ENCODE measurements at regions not wholly inside any gene's neighbourhood (a gene's known extent, or its start where the extent isn't known, plus 50 kb on each side); places are given as distances from the start of the nearest gene placed in this dataset.
"Not testable (repeated sequence)": the region's sequence is repeated elsewhere in the genome, so short reads cannot be mapped to it uniquely, and the experiment has no call there.

DNA sequence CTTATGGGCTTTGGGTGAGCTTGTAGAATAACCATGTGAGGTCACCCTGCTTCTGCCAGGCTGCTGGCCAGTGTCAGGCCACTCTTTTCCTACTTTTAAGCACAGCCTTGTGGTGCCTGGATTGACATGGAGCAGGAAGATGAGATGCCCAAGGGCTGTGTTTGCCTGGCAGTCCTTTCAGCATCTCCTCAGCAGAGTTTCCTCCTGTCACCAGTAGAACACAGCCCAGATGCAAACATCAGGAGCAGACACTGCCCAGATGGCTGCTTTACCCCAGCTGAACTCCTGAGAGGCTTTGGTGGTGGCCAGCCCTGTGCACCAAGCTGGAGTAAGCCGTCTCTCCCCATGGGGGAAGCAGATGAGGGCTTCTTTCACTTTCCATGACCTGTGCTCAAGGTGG is 332.0 kb upstream of the FRG2C start:
- H3K4me1 Mint-ChIP-seq (ENCODE audit: low read depth); H3K9me3 Mint-ChIP-seq; DNase-seq; H3K36me3 Mint-ChIP-seq (ENCODE audit: low read depth); H3K4me3 Mint-ChIP-seq; H3K27me3 Mint-ChIP-seq; H3K27ac Mint-ChIP-seq: not testable (repeated sequence)

DNA sequence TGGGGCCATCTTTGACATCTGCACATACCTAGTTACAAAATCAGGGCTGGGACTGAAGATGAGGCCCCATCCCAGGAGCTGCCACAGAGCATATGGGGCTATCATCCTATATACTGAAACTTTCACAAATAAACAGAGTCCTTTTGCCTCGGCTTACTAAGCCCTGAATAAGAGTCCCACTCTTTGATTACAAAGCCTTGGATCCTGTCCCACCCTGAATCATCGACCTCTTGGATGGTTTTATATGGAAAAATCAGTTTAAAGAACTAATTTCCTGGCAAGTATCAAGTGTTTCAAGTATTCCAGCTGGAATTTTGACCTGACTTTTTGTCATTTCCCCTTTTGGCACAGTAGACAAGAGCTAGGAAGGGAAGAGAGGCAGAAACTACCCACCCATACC is 331.3 kb upstream of the FRG2C start:
- Mint-ChIP-seq H3K36me3 (ENCODE audit: low read depth) (no peaks in the 10 kb centered on the region), H3K27ac (no peak overlapping the region), H3K9me3 (no peaks in the 10 kb centered on the region), H3K27me3 (no peaks in the 10 kb centered on the region), H3K4me3 (no peak overlapping the region), H3K4me1 (ENCODE audit: low read depth) (no peaks in the 10 kb centered on the region)
- no peak for DNase-seq

DNA sequence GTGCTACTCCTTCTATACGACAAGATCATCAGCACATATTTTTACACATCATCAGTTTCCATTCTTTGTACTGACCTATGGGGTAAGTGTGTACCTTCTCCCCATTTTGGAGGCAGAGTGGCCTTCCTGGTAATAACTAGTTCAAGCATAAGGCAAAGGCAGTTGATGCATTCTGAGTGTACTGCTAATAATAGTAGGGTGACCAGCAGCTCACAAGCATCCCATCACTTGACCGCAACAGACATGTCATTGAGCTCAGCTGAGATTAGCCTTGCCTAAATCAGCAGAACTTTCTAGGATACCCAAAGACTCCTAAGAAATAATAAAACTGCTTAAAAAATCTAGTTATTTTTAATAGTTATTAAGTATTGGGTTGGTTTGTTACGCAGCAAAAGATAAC is 329.8 kb upstream of the FRG2C start:
- Mint-ChIP-seq H3K4me1 (ENCODE audit: low read depth) (no peaks in the 10 kb centered on the region), H3K27me3 (no peaks in the 10 kb centered on the region), H3K27ac (no peak overlapping the region), H3K9me3 (no peaks in the 10 kb centered on the region), H3K4me3 (no peak overlapping the region), H3K36me3 (ENCODE audit: low read depth) (no peaks in the 10 kb centered on the region)
- no peak for DNase-seq

DNA sequence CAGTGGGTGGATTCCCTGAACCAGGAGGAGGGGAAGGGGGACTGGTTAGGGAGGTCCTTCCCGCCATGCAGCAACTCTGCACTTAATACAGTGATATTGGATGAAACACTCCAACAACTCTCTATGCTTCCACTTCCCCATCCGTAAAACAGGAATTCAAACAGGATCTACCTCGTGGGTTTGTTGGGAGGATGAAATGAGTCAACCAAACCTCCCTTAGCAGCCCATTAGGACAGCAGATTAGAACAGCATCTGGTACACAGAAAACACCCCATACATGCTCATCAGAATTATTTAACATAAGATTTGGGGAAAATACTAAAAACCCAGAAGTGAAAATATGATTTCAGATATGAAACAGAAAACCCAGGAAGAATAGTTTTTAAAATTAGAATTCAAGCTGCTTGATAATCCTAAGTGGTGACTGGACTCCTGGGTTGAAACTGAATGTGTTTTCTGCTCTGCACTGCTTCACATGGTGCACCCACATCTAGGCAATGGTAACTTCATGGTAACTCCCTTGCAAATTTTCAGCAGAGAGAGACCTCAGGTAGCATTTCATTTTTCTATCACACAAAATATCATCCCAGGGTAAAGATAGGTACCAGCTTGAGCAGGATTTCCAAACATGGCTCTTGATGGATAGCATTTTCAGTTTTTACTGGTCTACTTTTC is 326.8 kb upstream of the FRG2C start:
- H3K36me3 Mint-ChIP-seq (ENCODE audit: low read depth): no peaks in the 10 kb centered on the region
- H3K27me3 Mint-ChIP-seq: no peaks in the 10 kb centered on the region
- H3K27ac Mint-ChIP-seq: no peak overlapping the region
- no peaks in the 10 kb centered on the region for H3K4me1 Mint-ChIP-seq (ENCODE audit: low read depth)
- no peak overlapping the region for H3K4me3 Mint-ChIP-seq
- no peak for DNase-seq
- no peaks in the 10 kb centered on the region for H3K9me3 Mint-ChIP-seq

DNA sequence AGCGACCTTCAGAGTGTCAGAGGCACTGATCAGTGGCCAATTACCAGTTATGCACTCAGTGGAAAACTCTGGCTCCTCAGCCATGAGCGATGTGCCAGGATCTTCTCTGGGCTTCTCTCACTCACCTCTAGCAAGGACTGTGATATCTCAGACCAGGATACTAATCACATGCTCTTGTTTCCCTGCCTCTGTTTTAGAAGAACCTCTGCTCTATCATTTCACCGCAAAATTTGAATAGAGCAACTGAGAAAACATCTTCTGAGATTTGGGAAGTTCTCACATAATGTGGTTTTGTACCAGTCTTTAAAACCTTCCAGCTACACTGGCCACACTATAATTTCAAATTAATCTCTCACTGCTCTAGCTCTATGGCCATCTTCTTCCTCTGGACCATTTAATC is 325.8 kb upstream of the FRG2C start:
- Mint-ChIP-seq H3K4me3 (no peak overlapping the region), H3K27me3 (no peaks in the 10 kb centered on the region)

DNA sequence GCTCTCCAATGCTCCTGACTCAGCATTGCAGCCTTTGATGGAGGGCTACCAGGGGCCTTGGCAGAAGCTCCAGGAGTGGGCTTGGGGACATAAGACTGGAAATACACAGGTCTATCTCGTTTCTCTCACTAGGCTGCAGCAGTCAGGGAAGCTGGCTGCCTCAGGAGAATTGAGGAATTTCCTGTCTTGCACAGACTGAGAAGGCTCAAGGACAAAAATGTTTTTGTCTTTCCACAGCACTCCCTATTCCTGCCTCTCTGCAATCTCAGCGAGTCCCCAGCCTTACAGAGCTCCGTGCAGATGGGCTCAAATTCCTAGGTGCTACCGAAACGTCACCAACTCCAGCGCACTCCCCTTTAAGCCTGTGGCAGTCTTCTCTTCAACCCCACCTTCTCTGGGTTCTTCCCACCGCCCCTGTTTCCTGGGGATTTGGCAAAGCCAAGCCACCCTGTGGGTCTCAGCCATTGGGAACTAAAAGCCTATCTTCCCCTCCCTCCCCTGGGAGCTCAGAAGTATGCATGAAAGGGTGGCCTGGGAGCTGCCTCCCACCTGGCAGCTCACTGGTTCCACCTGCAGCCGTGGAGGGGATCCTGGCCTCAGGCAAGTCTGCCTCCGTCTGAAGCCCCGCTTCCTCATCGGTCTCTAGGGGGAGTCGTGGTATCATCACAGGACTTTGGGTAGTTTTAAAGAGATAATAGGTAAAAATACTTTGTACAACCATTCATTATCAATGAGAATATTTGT is 322.6 kb upstream of the FRG2C start:
- no peak overlapping the region for H3K27ac Mint-ChIP-seq
- H3K4me3 Mint-ChIP-seq: no peak overlapping the region

More for the DNA sequence above, 325.8 kb upstream of the FRG2C start:
- DNase-seq: no peak
- H3K9me3 Mint-ChIP-seq: no peaks in the 10 kb centered on the region
- no peaks in the 10 kb centered on the region for H3K36me3 Mint-ChIP-seq (ENCODE audit: low read depth)
- H3K27ac Mint-ChIP-seq: no peak overlapping the region
- no peaks in the 10 kb centered on the region for H3K4me1 Mint-ChIP-seq (ENCODE audit: low read depth)

DNA sequence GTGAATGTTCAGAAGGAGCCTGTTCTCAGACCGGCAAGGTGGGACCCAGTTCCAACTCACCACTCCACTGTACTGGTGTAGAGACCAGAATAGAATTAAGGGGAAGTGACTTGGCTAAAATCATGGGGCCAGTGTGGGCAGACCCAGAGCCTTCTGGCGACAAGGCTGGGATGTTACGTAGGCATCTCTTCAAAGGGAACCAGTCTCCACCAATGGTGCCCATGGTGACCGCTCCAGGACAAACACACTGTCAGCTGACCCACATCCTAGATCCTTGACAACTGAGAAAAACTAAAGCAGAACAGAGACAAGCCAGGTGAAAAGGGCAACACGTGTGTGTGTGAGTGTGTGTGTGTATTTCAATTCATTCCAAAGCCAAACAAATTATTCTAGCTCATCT is 321.7 kb upstream of the FRG2C start:
- Mint-ChIP-seq H3K27ac (no peak overlapping the region), H3K36me3 (ENCODE audit: low read depth) (no peaks in the 10 kb centered on the region), H3K27me3 (no peaks in the 10 kb centered on the region), H3K9me3 (no peaks in the 10 kb centered on the region), H3K4me3 (no peak overlapping the region), H3K4me1 (ENCODE audit: low read depth) (no peaks in the 10 kb centered on the region)
- no peak for DNase-seq

More for the DNA sequence above, 322.6 kb upstream of the FRG2C start:
- Mint-ChIP-seq H3K4me1 (ENCODE audit: low read depth) (no peaks in the 10 kb centered on the region), H3K27me3 (no peaks in the 10 kb centered on the region), H3K36me3 (ENCODE audit: low read depth) (no peaks in the 10 kb centered on the region), H3K9me3 (no peaks in the 10 kb centered on the region)
- DNase-seq: no peak

DNA sequence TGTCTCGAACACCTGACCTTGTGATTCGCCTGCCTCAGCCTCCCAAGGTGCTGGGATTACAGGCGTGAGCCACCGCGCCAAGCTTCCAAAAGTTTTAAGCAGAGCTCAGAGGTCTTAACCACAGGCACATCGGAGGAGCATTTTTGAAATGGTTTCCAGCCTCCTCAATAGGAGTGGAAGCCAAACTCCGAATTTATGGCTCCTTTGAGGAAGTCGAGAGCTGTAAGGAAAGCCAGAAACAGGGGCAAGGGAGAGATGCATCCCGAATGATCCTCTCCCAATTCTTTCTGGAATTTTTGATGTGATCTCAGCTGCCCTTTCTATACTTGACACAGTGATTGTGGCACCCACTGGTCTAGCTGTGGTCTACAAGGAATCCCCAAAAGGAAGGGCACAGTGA is 313.6 kb upstream of the FRG2C start:
- not testable (repeated sequence) for H3K4me3 Mint-ChIP-seq; H3K27me3 Mint-ChIP-seq; H3K9me3 Mint-ChIP-seq; H3K4me1 Mint-ChIP-seq (ENCODE audit: low read depth); DNase-seq; H3K36me3 Mint-ChIP-seq (ENCODE audit: low read depth); H3K27ac Mint-ChIP-seq

DNA sequence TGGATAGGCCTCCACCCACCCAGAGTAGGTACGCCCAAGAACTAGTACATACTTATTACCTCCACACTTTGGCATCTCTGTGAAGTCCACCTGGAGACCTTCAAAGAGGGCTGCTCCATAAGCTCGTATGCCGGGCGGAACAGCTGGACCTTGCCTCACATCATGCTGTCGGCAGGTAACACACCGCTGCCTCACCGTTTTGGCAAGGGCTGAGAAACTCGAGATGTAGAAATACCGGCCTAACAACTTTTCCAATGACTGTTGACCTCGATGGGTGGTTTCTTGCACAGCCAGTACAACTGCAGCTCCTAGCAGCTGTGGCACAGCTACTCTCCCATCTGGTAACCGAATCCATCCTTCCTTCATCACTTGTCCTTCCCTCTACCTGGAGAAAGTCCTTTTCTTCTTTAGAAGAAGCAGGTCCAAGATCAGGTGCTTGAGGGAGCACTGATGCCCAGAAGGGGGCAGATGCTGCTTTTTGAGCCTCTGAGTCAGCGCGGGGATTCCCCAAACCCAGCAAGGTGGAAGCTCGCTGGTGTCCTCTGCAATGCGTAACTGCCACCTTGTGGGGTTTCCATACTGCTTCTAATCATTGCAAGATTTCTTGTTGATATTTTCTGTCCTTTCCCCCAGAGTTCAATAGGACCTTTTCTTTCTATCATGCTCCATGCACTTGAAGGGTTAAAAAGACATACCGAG is 301.9 kb upstream of the FRG2C start:
- H3K4me3 Mint-ChIP-seq; H3K4me1 Mint-ChIP-seq (ENCODE audit: low read depth): not testable (repeated sequence)
- peak; percentile 49 for DNase-seq

DNA sequence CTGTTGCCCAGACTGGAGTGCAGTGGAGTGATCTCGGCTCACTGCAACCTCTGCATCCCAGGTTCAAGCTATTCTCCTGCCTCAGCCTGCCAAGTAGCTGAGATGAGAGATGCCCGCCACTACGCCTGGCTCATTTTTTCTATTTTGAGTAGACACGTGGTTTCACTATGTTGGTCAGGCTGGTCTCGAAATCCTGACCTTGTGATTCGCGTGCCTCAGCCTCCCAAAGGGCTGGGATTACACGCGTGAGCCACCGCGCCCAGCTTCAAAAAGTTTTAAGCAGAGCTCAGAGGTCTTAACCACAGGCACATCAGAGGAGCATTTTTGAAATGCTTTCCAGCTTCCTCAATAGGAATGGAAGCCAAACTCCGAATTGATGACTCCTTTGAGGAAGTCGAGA is 291.2 kb upstream of the FRG2C start:
- H3K4me1 Mint-ChIP-seq (ENCODE audit: low read depth); H3K27ac Mint-ChIP-seq; DNase-seq; H3K36me3 Mint-ChIP-seq (ENCODE audit: low read depth); H3K9me3 Mint-ChIP-seq; H3K4me3 Mint-ChIP-seq; H3K27me3 Mint-ChIP-seq: not testable (repeated sequence)

More for the DNA sequence above, 301.9 kb upstream of the FRG2C start:
- H3K27ac Mint-ChIP-seq; H3K27me3 Mint-ChIP-seq; H3K36me3 Mint-ChIP-seq (ENCODE audit: low read depth); H3K9me3 Mint-ChIP-seq: not testable (repeated sequence)

DNA sequence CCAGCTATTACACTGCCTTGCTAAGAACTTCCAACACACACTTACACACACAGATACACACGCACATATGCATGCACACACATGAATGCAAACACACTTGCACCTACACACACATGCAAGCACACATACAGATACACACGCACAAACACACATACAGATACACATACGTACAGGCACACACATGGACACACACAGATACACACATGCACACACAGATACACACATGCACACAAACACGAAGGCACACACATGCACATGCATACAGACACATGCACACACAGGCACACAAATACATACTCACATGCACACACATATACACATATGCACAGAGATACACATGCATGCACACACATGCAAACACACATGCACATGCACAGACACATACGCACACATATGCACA is 284.3 kb upstream of the FRG2C start:
- not testable (repeated sequence) for H3K4me3 Mint-ChIP-seq; H3K4me1 Mint-ChIP-seq (ENCODE audit: low read depth); H3K27me3 Mint-ChIP-seq; H3K36me3 Mint-ChIP-seq (ENCODE audit: low read depth); DNase-seq; H3K27ac Mint-ChIP-seq
- peaks cover 17% of the 10 kb centered on the region for H3K9me3 Mint-ChIP-seq

DNA sequence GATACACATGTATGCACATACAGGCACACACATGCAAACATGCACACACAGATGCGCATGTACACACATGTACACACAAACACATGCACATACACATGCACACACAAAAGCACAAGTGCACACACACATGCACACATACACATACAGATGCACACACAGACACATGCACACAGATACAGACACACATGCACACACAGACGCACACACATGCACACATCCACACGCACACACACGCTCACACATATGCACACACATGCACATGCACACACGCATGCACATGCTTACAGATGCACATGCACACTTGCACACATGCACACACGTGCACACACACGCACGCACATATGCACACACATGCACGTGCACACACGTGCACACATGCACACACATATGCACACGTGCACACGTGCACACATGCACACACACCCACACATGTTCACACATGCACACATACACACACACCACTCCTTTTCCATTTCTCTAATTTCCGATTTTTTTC is 283.8 kb upstream of the FRG2C start:
- Mint-ChIP-seq H3K4me3 (no peak overlapping the region), H3K27ac (no peak overlapping the region), H3K9me3 (peaks cover 17% of the 10 kb centered on the region), H3K36me3 (ENCODE audit: low read depth) (no peaks in the 10 kb centered on the region), H3K4me1 (ENCODE audit: low read depth) (no peaks in the 10 kb centered on the region), H3K27me3 (peaks cover 3% of the 10 kb centered on the region)
- no peak for DNase-seq

DNA sequence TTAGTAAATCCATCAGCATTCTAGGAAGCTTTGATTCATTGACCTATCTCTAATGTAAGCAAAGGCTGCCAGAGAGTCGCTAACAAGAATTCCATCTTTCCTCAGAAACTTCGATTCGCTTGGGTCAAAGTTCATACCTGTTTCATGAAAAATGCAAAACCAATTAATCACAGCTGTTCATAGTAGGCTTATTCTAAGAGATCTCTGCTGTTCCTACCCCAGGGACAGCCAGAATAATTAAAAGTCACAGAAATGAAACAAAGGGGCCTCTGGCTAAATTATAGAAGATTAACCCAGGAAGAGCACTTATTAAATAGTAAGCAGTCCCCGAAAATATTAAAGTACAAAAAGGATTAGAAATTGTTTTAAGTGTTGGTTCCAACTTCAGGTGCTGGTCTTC is 280.1 kb upstream of the FRG2C start:
- H3K4me1 Mint-ChIP-seq (ENCODE audit: low read depth); DNase-seq; H3K27ac Mint-ChIP-seq; H3K27me3 Mint-ChIP-seq; H3K4me3 Mint-ChIP-seq; H3K36me3 Mint-ChIP-seq (ENCODE audit: low read depth): not testable (repeated sequence)
- H3K9me3 Mint-ChIP-seq: peaks cover 17% of the 10 kb centered on the region

DNA sequence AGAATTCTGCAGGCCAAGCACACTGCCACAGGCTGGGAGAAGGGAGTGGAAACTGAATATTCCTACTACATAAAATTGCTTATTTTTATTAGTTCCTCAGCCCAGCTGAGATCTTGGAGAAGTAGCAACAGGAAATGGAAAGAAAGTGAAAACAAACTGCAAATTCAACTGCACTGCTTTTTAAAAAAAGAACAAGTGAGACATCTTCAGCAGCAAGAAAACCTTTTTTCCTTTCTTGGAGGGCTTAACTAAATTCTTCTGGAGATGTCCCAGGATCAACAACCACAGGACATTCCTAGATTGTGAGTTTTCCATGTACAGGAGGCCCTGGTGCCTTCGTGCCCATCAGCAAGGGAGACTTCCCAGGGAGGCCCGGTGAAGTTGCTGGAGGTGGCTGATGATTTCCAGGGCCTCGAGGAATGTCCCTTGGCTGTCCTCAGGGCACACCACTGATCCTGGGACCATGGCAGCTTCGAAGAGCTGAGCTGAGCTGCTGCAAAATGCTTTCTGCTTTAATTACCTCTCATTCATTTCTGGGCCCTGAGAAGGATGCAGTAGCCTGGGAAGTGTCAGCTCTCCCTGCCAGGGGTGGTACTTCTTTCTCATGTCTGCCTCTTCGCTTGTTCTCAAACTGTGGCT is 275.5 kb upstream of the FRG2C start:
- DNase-seq; H3K27me3 Mint-ChIP-seq; H3K36me3 Mint-ChIP-seq (ENCODE audit: low read depth); H3K4me1 Mint-ChIP-seq (ENCODE audit: low read depth); H3K9me3 Mint-ChIP-seq; H3K27ac Mint-ChIP-seq; H3K4me3 Mint-ChIP-seq: not testable (repeated sequence)

DNA sequence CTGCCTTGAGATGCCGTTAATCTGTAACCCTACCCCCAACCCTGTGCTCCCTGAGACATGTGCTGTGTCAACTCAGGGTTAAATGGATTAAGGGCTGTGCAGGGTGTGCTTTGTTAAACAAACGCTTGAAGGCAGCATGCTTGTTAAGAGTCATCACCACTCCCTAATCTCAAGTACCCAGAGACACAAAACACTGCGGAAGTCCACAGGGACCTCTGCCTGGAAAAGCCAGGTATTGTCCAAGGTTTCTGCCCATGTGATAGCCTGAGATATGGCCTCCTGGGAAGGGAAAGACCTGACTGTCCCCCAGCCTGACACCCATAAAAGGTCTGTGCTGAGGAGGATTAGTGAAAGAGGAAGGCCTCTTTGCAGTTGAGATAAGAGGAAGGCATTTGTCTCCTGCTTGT is 270.8 kb upstream of the FRG2C start:
- not testable (repeated sequence) for H3K27ac Mint-ChIP-seq; H3K36me3 Mint-ChIP-seq (ENCODE audit: low read depth); H3K4me3 Mint-ChIP-seq; DNase-seq; H3K9me3 Mint-ChIP-seq; H3K4me1 Mint-ChIP-seq (ENCODE audit: low read depth); H3K27me3 Mint-ChIP-seq
